Endothelial cell of umbilical vein (primary cell): ENCODE measurements at regions not wholly inside any gene's neighbourhood (a gene's known extent, or its start where the extent isn't known, plus 50 kb on each side); places are given as distances from the start of the nearest gene placed in this dataset.

Experiments used
- BruUV-seq: library from RNA; stranded (reverse); fragments of 400-500 nt; replicated peaks from 2 replicates; lab custom pipeline; 2021; lab: Mats Ljungman, UMichigan
- CTCF ChIA-PET: fragments of 300-600, 350-600 bp; sonication (Branson Sonifier 250); formaldehyde crosslinking; loops from one replicate; lab custom pipeline; 2021; ENCODE audit warnings: antibody characterized with exemption, inconsistent platforms; lab: Charles Lee
- POLR2A ChIA-PET: fragments of 300-600, 350-600 bp; sonication (Branson Sonifier 250); formaldehyde crosslinking; loops from one replicate; lab custom pipeline; 2021; ENCODE audit warnings: antibody characterized with exemption, inconsistent platforms; lab: Charles Lee
- DNase-seq: peaks from one replicate; pipeline ENCODE4 v3.0.0-alpha.2; 2011; ENCODE audit warnings: low read depth, low spot score
- FAIRE-seq: peaks from 2 replicates; lab custom pipeline; 2011; peaks lifted over from hg19 to GRCh38; lab: Jason Lieb, UNC
- H2AFZ ChIP-seq: 2 replicates; pipeline ENCODE4 v1.6.0; 2012; ENCODE audit warnings: low read depth, low read length, control low read depth, inconsistent platforms
- H3K27ac ChIP-seq: 2 replicates; pipeline ENCODE4 v1.5.1; 2011; ENCODE audit warnings: low read depth, mild to moderate bottlenecking, control low read depth, low read length, moderate library complexity; ENCODE audit not compliant: insufficient read depth
- H3K27me3 ChIP-seq, 2 experiments: 2 replicates each; pipeline versions ENCODE4 v1.6.0 to v1.6.1; 2011; ENCODE audit warnings: low read length in 2 of 2, mixed read lengths in 1 of 2; ENCODE audit not compliant: control insufficient read depth in 2 of 2, insufficient read depth in 2 of 2
- H3K36me3 ChIP-seq, 2 experiments: 2 replicates in 1 of 2; 3 replicates in 1 of 2; pipeline ENCODE4 v1.5.1; 2011; ENCODE audit warnings: low read length in 2 of 2, mild to moderate bottlenecking in 1 of 2, moderate library complexity in 1 of 2; ENCODE audit not compliant: control insufficient read depth in 2 of 2, insufficient read depth in 2 of 2; ENCODE audit errors: extremely low read depth in 1 of 2
- H3K4me1 ChIP-seq: 3 replicates; pipeline ENCODE4 v1.5.1; 2011; ENCODE audit warnings: mild to moderate bottlenecking, low read length; ENCODE audit not compliant: control insufficient read depth, insufficient read depth; ENCODE audit errors: extremely low read depth
- H3K4me2 ChIP-seq: 2 replicates; pipeline ENCODE4 v1.6.1; 2011; ENCODE audit warnings: low read length, control low read depth, mixed read lengths; ENCODE audit not compliant: insufficient read depth
- H3K4me3 ChIP-seq, 3 experiments: fragments of 200-600 bp in 1 of 3; sonication (generic), shearing (Covaris generic) in 1 of 3; replicated peaks in 1 of 3; 2 replicates each; pipeline ENCODE4 v1.5.1; 2011 to 2016; ENCODE audit warnings: control low read depth in 3 of 3, low read length in 3 of 3, mild to moderate bottlenecking in 2 of 3, inconsistent platforms in 1 of 3, low read depth in 1 of 3, moderate library complexity in 1 of 3; ENCODE audit not compliant: insufficient read depth in 1 of 3
- H3K79me2 ChIP-seq: 2 replicates; pipeline ENCODE4 v1.6.0; 2012; ENCODE audit warnings: low read length, inconsistent platforms; ENCODE audit not compliant: control insufficient read depth, insufficient read depth
- H3K9ac ChIP-seq: replicated peaks from 2 replicates; pipeline ENCODE3; 2011; ENCODE audit warnings: low read length, control low read depth; ENCODE audit not compliant: insufficient read depth; ENCODE audit errors: extremely low read depth
- H3K9me1 ChIP-seq: replicated peaks from 3 replicates; pipeline ENCODE4 v1.6.0; 2011; ENCODE audit warnings: mild to moderate bottlenecking, low read length; ENCODE audit not compliant: control insufficient read depth, insufficient read depth; ENCODE audit errors: extremely low read depth
- H3K9me3 ChIP-seq: replicated peaks from 2 replicates; pipeline ENCODE4 v1.5.1; 2012; ENCODE audit warnings: low read length, inconsistent platforms; ENCODE audit not compliant: control insufficient read depth, insufficient read depth
- H4K20me1 ChIP-seq: replicated peaks from 2 replicates; pipeline ENCODE3; 2011; ENCODE audit warnings: mild to moderate bottlenecking, low read length; ENCODE audit not compliant: control insufficient read depth, insufficient read depth; ENCODE audit errors: extremely low read depth
- EZH2 ChIP-seq: IDR thresholded peaks from 2 replicates; pipeline ENCODE4 v1.6.1; 2012; ENCODE audit warnings: borderline replicate concordance, low read depth, mild to moderate bottlenecking, moderate library complexity, low read length, inconsistent platforms; ENCODE audit not compliant: severe bottlenecking
- FOS ChIP-seq: IDR thresholded peaks from 2 replicates; pipeline ENCODE4 v1.6.1; 2011; ENCODE audit warnings: mild to moderate bottlenecking, low read length, moderate library complexity, borderline replicate concordance; ENCODE audit not compliant: insufficient read depth
- GATA2 ChIP-seq: IDR thresholded peaks from 2 replicates; pipeline ENCODE4 v1.7.0; 2011; ENCODE audit warnings: low read depth, mild to moderate bottlenecking, moderate library complexity, mixed read lengths, low read length; ENCODE audit not compliant: insufficient read length, insufficient read depth
- JUN ChIP-seq: IDR thresholded peaks from 2 replicates; pipeline ENCODE4 v1.6.1; 2011; ENCODE audit warnings: borderline replicate concordance, low read depth; ENCODE audit not compliant: insufficient read length, insufficient read depth
- MYC ChIP-seq: IDR thresholded peaks from one replicate; pipeline ENCODE4 v1.6.1; 2011; ENCODE audit warnings: mild to moderate bottlenecking, low read depth, low read length
- POLR2A ChIP-seq: IDR thresholded peaks from 2 replicates; pipeline ENCODE4 v1.6.1; 2012; ENCODE audit warnings: low read depth, mild to moderate bottlenecking, control low read depth, low read length
- POLR2AphosphoS5 ChIP-seq: IDR thresholded peaks from 2 replicates; pipeline ENCODE4 v1.6.1; 2012; ENCODE audit warnings: low read depth, mild to moderate bottlenecking, control low read depth, low read length, moderate library complexity; ENCODE audit not compliant: insufficient read depth
- dilution Hi-C: fragments of 300-500 bp; cut with MboI; formaldehyde crosslinking; loops from one replicate; pipeline ENCODE4 v1.15.0; 2019; ENCODE audit warnings: low sequenced_read_pairs; ENCODE audit not compliant: extremely low pct_ligation_motif_present
- intact Hi-C: fragments of 100-400 bp; cut with micrococcal nuclease; formaldehyde crosslinking; loops from one replicate; pipeline ENCODE4 v1.10.0; 2022
- TF ChIP-seq, protein P1 (sequence below), 2 donors: IDR thresholded peaks; 1 replicate in 1 of 2; 2 replicates in 1 of 2; pipeline ENCODE4 v1.5.1; 2011; ENCODE audit warnings: low read length in 2 of 2, mild to moderate bottlenecking in 2 of 2, moderate library complexity in 2 of 2, control low read depth in 1 of 2, inconsistent platforms in 1 of 2, low read depth in 1 of 2; ENCODE audit not compliant: insufficient read depth in 1 of 2; ENCODE audit errors: extremely low read depth in 1 of 2
- TF ChIP-seq, protein P2 (sequence below): IDR thresholded peaks from 2 replicates; pipeline ENCODE4 v1.6.1; 2011; ENCODE audit not compliant: insufficient read depth, insufficient read length

DNA sequence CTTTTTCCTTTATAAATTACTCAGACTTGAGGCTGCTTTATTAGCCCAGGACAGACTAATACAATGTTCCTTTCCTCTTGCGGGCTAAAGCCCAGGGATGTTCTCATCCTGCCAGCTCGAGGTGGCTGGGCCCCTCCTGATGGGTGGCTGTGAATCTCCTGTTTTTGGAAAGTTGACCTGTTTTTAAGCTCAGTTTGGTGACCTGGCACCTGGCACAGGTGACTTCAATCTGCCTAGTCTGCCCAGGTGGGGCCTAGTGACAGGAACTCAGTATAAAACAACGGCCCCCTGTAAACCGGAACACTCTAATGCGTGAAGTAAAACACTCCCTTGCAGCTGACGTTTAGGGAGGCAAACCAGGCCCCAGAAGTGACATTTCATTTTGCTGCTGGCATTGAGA, 92.7 kb upstream of the SNTG2 start:
- ChIA-PET CTCF (no interaction called here), POLR2A (no interaction called here)
- H3K36me3 ChIP-seq, result no peaks in the 10 kb centered on the region
- TF ChIP-seq GATA2 (no peak), POLR2AphosphoS5 (no peak), EZH2 (no peak), FOS (no peak), POLR2A (no peak), JUN (no peak), MYC (no peak)
- TF ChIP-seq, protein P1, sequence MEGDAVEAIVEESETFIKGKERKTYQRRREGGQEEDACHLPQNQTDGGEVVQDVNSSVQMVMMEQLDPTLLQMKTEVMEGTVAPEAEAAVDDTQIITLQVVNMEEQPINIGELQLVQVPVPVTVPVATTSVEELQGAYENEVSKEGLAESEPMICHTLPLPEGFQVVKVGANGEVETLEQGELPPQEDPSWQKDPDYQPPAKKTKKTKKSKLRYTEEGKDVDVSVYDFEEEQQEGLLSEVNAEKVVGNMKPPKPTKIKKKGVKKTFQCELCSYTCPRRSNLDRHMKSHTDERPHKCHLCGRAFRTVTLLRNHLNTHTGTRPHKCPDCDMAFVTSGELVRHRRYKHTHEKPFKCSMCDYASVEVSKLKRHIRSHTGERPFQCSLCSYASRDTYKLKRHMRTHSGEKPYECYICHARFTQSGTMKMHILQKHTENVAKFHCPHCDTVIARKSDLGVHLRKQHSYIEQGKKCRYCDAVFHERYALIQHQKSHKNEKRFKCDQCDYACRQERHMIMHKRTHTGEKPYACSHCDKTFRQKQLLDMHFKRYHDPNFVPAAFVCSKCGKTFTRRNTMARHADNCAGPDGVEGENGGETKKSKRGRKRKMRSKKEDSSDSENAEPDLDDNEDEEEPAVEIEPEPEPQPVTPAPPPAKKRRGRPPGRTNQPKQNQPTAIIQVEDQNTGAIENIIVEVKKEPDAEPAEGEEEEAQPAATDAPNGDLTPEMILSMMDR (IDR thresholded peaks at IDR 0.05; ENCODE audit: extremely low read depth in 1 of 2, insufficient read depth in 1 of 2, low read depth in 1 of 2, low read length in 2 of 2), result no peak
- TF ChIP-seq, protein P2, sequence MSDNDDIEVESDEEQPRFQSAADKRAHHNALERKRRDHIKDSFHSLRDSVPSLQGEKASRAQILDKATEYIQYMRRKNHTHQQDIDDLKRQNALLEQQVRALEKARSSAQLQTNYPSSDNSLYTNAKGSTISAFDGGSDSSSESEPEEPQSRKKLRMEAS, result no peak
- no peak overlapping the region for H3K9ac ChIP-seq
- no TSS peak for BruUV-seq
- intact Hi-C loops (no loop called here), dilution Hi-C loops (no loop called here)
- DNase-seq (no peak), FAIRE-seq (no peak)
- no peaks in the 10 kb centered on the region for H4K20me1 ChIP-seq
- H3K27ac ChIP-seq, result no peak overlapping the region
- no peaks in the 10 kb centered on the region for H3K79me2 ChIP-seq
- no peaks in the 10 kb centered on the region for H3K27me3 ChIP-seq
- H2AFZ ChIP-seq, result no peak overlapping the region
- H3K4me2 ChIP-seq, result no peak overlapping the region
- no peaks in the 10 kb centered on the region for H3K4me1 ChIP-seq
- no peaks in the 10 kb centered on the region for H3K9me1 ChIP-seq
- H3K9me3 ChIP-seq, result no peaks in the 10 kb centered on the region
- H3K4me3 ChIP-seq, result no peak overlapping the region
